ENCODE measurements at regions not wholly inside any gene's neighbourhood (a gene's known extent, or its start where the extent isn't known, plus 50 kb on each side); places are given as distances from the start of the nearest gene placed in this dataset.
A peak's percentile ranks its signal among the peaks of the same experiment; 100 is the strongest.

GRCh38 chr3:59143447-59143846 is 93.6 kb upstream of the CFAP20DC start:
- CTCF ChIA-PET: interaction anchor here (0.6 kb wide), 1 partner anchor 990 kb away, joined by 4 read pairs; no protein-coding TSS in a partner anchor
- TF ChIP-seq CEBPB (IDR thresholded peaks at IDR 0.05) (no peak), NFE2L2 (conservative IDR thresholded peaks at IDR 0.05; ENCODE audit: low read length) (no peak), PBX3 (IDR thresholded peaks at IDR 0.05) (no peak), CHD2 (IDR thresholded peaks at IDR 0.05; ENCODE audit: low read length, partially characterized antibody) (no peak), PHF8 (IDR thresholded peaks at IDR 0.05; ENCODE audit: borderline replicate concordance, low read depth) (no peak), KDM5A (IDR thresholded peaks at IDR 0.05) (no peak), NR3C1 (IDR thresholded peaks at IDR 0.05) (no peak), EP300 (IDR thresholded peaks at IDR 0.05) (no peak), MYC (IDR thresholded peaks at IDR 0.05; ENCODE audit: borderline replicate concordance, low read length) (no peak), ZFP36 (IDR thresholded peaks at IDR 0.05; ENCODE audit: borderline replicate concordance, partially characterized antibody) (no peak), SMC3 (IDR thresholded peaks at IDR 0.05) (no peak), RNF2 (IDR thresholded peaks at IDR 0.05; ENCODE audit: borderline replicate concordance, low read depth) (no peak), CBX8 (IDR thresholded peaks at IDR 0.05) (no peak), CHD4 (IDR thresholded peaks at IDR 0.05; ENCODE audit: borderline replicate concordance) (no peak), FOSL2 (IDR thresholded peaks at IDR 0.05) (no peak), FOSL2 (CRISPR knock-in tag; IDR thresholded peaks at IDR 0.05) (no peak), KDM1A (IDR thresholded peaks at IDR 0.05; ENCODE audit: low read depth) (no peak), E2F6 (IDR thresholded peaks at IDR 0.05; ENCODE audit: borderline replicate concordance, low read depth) (no peak), FOSB (CRISPR knock-in tag; IDR thresholded peaks at IDR 0.05) (no peak), MAX (IDR thresholded peaks at IDR 0.05) (no peak)
- TF ChIP-seq, protein P1, sequence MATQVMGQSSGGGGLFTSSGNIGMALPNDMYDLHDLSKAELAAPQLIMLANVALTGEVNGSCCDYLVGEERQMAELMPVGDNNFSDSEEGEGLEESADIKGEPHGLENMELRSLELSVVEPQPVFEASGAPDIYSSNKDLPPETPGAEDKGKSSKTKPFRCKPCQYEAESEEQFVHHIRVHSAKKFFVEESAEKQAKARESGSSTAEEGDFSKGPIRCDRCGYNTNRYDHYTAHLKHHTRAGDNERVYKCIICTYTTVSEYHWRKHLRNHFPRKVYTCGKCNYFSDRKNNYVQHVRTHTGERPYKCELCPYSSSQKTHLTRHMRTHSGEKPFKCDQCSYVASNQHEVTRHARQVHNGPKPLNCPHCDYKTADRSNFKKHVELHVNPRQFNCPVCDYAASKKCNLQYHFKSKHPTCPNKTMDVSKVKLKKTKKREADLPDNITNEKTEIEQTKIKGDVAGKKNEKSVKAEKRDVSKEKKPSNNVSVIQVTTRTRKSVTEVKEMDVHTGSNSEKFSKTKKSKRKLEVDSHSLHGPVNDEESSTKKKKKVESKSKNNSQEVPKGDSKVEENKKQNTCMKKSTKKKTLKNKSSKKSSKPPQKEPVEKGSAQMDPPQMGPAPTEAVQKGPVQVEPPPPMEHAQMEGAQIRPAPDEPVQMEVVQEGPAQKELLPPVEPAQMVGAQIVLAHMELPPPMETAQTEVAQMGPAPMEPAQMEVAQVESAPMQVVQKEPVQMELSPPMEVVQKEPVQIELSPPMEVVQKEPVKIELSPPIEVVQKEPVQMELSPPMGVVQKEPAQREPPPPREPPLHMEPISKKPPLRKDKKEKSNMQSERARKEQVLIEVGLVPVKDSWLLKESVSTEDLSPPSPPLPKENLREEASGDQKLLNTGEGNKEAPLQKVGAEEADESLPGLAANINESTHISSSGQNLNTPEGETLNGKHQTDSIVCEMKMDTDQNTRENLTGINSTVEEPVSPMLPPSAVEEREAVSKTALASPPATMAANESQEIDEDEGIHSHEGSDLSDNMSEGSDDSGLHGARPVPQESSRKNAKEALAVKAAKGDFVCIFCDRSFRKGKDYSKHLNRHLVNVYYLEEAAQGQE (IDR thresholded peaks at IDR 0.05): no peak
- no peaks in the 10 kb centered on the region for H3K9me3 ChIP-seq
- H3K4me2 ChIP-seq: no peak overlapping the region
- ATAC-seq (peak in 1 of 2 experiments; percentile 25; a peak in 1 of 6 replicates), DNase-seq (ENCODE audit: low read depth in 1 of 2, low spot score in 1 of 2) (peak in 1 of 2 experiments; percentile 4), FAIRE-seq (no peak)
- POLR2A ChIA-PET: no interaction called here
- no peak overlapping the region for H3K4me3 ChIP-seq
- no peak overlapping the region for H3K27ac ChIP-seq
- H3K4me1 ChIP-seq: no peaks in the 10 kb centered on the region

- Histone ChIP-seq H3K4me2 (no peak overlapping the region), H3K4me1 (no peaks in the 10 kb centered on the region), H3K4me3 (no peak overlapping the region), H3K27ac (no peak overlapping the region), H3K9me3 (no peaks in the 10 kb centered on the region)
- TF ChIP-seq ZSCAN20 (CRISPR knock-in tag; IDR thresholded peaks at IDR 0.05) (no peak), CBX2 (IDR thresholded peaks at IDR 0.05; ENCODE audit: borderline replicate concordance, low read depth) (no peak), JUNB (IDR thresholded peaks at IDR 0.05) (no peak), FOSB (CRISPR knock-in tag; IDR thresholded peaks at IDR 0.05) (no peak), RARB (CRISPR knock-in tag; IDR thresholded peaks at IDR 0.05) (no peak), BHLHE40 (IDR thresholded peaks at IDR 0.05; ENCODE audit: low read depth, low read length) (no peak), ZNF302 (CRISPR knock-in tag; IDR thresholded peaks at IDR 0.05) (no peak), JUN (IDR thresholded peaks at IDR 0.05) (no peak), E2F6 (IDR thresholded peaks at IDR 0.05; ENCODE audit: borderline replicate concordance, low read depth) (no peak), KDM1A (IDR thresholded peaks at IDR 0.05; ENCODE audit: low read depth) (no peak)
- TF ChIP-seq, protein P2, sequence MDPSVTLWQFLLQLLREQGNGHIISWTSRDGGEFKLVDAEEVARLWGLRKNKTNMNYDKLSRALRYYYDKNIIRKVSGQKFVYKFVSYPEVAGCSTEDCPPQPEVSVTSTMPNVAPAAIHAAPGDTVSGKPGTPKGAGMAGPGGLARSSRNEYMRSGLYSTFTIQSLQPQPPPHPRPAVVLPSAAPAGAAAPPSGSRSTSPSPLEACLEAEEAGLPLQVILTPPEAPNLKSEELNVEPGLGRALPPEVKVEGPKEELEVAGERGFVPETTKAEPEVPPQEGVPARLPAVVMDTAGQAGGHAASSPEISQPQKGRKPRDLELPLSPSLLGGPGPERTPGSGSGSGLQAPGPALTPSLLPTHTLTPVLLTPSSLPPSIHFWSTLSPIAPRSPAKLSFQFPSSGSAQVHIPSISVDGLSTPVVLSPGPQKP (IDR thresholded peaks at IDR 0.05; ENCODE audit: low read depth, low read length): no peak
- DNase-seq (ENCODE audit: low read depth in 1 of 2, low spot score in 1 of 2) (no peak), ATAC-seq (no peak), FAIRE-seq (no peak)
- ChIA-PET CTCF (no interaction called here), POLR2A (no interaction called here)
- 55% methylated on average over 6 of the region's 6 CpGs for WGBS (ENCODE audit: missing lambda C conversion rate)
Measured at GRCh38 chr3:59142556-59142955, 92.7 kb upstream of the CFAP20DC start.
